K562 (cell line): ENCODE measurements at regions not wholly inside any gene's neighbourhood (a gene's known extent, or its start where the extent isn't known, plus 50 kb on each side); places are given as distances from the start of the nearest gene placed in this dataset.

Source experiments
- ATAC-seq: fragments of 200-7000 bp; cut with Tn5 transposase; 3 replicates; pipeline ENCODE4 v1.9.1; 2020; ENCODE audit warnings: moderate library complexity
- BruUV-seq: library from RNA; stranded (reverse); fragments of 400-500 nt; replicated peaks from 2 replicates; lab custom pipeline; 2021; lab: Mats Ljungman, UMichigan
- CTCF ChIA-PET: fragments of 300-600 bp; formaldehyde crosslinking; extraction: SDS; loops from one replicate; lab custom pipeline; 2021; ENCODE audit warnings: low intra/inter-chr PET ratio; lab: Yijun Ruan, JAX
- POLR2A ChIA-PET: fragments of 300-600, 350-650 bp; sonication (Branson Sonifier 250); formaldehyde crosslinking; extraction: SDS; loops from one replicate; lab custom pipeline; 2021; ENCODE audit warnings: antibody characterized with exemption, inconsistent platforms; lab: Yijun Ruan, JAX
- DNase-seq, 4 experiments: peaks; one replicate each; pipeline versions ENCODE4 v3.0.0 to v3.0.0-alpha.2; 2011 to 2018; ENCODE audit warnings: low spot score in 3 of 4, mixed read lengths in 3 of 4; ENCODE audit errors: extremely low read depth in 1 of 4
- FAIRE-seq: peaks from 2 replicates; lab custom pipeline; 2011; peaks lifted over from hg19 to GRCh38; lab: Jason Lieb, UNC
- H2AFZ ChIP-seq: 2 replicates; pipeline ENCODE4 v1.6.0; 2011; ENCODE audit warnings: low read depth, low read length, control low read depth, inconsistent platforms
- H3K27ac ChIP-seq: fragments of 200-600 bp; 3 replicates; pipeline ENCODE4 v1.8.0; 2011; ENCODE audit warnings: low read depth, mild to moderate bottlenecking, control low read depth, inconsistent platforms, low read length, moderate library complexity, mixed read lengths; ENCODE audit errors: extremely low read depth
- H3K27me3 ChIP-seq, 2 experiments: fragments of 300-600 bp in 1 of 2; 2 replicates in 1 of 2; 3 replicates in 1 of 2; pipeline versions ENCODE4 v1.6.0 to v1.8.0; 2011; ENCODE audit warnings: inconsistent platforms in 2 of 2, low read length in 2 of 2, mild to moderate bottlenecking in 1 of 2, mixed read lengths in 1 of 2, moderate library complexity in 1 of 2; ENCODE audit not compliant: control insufficient read depth in 2 of 2, insufficient read depth in 2 of 2
- H3K36me3 ChIP-seq: fragments of 300-600 bp; 3 replicates; pipeline ENCODE4 v1.8.0; 2011; ENCODE audit warnings: mild to moderate bottlenecking, low read length, inconsistent platforms; ENCODE audit not compliant: control insufficient read depth, insufficient read depth
- H3K4me1 ChIP-seq, 2 experiments: fragments of 200-600 bp in 1 of 2; replicated peaks in 1 of 2; 2 replicates in 1 of 2; 3 replicates in 1 of 2; pipeline versions ENCODE4 v1.5.1 to v1.8.0; 2011; ENCODE audit warnings: inconsistent platforms in 2 of 2, low read length in 2 of 2, mild to moderate bottlenecking in 1 of 2, mixed read lengths in 1 of 2, moderate library complexity in 1 of 2; ENCODE audit not compliant: control insufficient read depth in 2 of 2, insufficient read depth in 2 of 2
- H3K4me2 ChIP-seq: 2 replicates; pipeline ENCODE4 v1.6.1; 2011; ENCODE audit warnings: low read length, control low read depth, inconsistent platforms, mixed read lengths; ENCODE audit not compliant: insufficient read depth
- H3K4me3 ChIP-seq: fragments of 200-600 bp; sonication (generic), shearing (Covaris generic); 2 replicates; pipeline ENCODE4 v1.5.1; 2016; ENCODE audit warnings: control low read depth, inconsistent platforms
- H3K79me2 ChIP-seq: fragments of 200-600 bp; 3 replicates; pipeline ENCODE4 v1.8.0; 2011; ENCODE audit warnings: low read length, inconsistent platforms; ENCODE audit not compliant: control insufficient read depth, insufficient read depth
- H3K9ac ChIP-seq, 2 experiments: 2 replicates each; pipeline versions ENCODE4 v1.6.0 to v1.6.1; 2011; ENCODE audit warnings: low read depth in 2 of 2, low read length in 2 of 2, control low read depth in 1 of 2, inconsistent platforms in 1 of 2, mild to moderate bottlenecking in 1 of 2, mixed read lengths in 1 of 2; ENCODE audit not compliant: insufficient read depth in 1 of 2
- H3K9me1 ChIP-seq: one replicate; pipeline ENCODE4 v1.6.0; 2011; ENCODE audit warnings: inconsistent platforms, mild to moderate bottlenecking, low read length, moderate library complexity; ENCODE audit not compliant: control insufficient read depth, insufficient read depth
- H3K9me3 ChIP-seq: replicated peaks from 2 replicates; pipeline ENCODE4 v1.5.1; 2011; ENCODE audit warnings: low read depth, low read length, inconsistent platforms; ENCODE audit not compliant: control insufficient read depth, insufficient read depth
- H4K20me1 ChIP-seq: replicated peaks from 2 replicates; pipeline ENCODE4 v1.6.1; 2011; ENCODE audit warnings: low read length, inconsistent platforms, mixed read lengths; ENCODE audit not compliant: control insufficient read depth, insufficient read depth
- ARID3A ChIP-seq: IDR thresholded peaks from 2 replicates; pipeline ENCODE4 v1.6.1; 2012; ENCODE audit warnings: low read depth, low read length, improper control_type of control experiment, borderline replicate concordance
- ELK3 ChIP-seq: fragments of 450-650 bp; formaldehyde crosslinking; IDR thresholded peaks from 2 replicates; pipeline ENCODE4 v1.4.0; 2020; ENCODE audit warnings: mild to moderate bottlenecking
- FOSL1 ChIP-seq: fragments of 200-800 bp; sonication (Bioruptor generic); conservative IDR thresholded peaks from 2 replicates; pipeline ENCODE4 v1.6.1; 2016; ENCODE audit warnings: missing genetic modification characterization, missing compliant biosample characterization
- GATAD2B ChIP-seq: fragments of 450-650 bp; IDR thresholded peaks from 2 replicates; pipeline ENCODE4 v1.6.1; 2017; ENCODE audit warnings: mild to moderate bottlenecking, borderline replicate concordance
- WGBS: fragments of 100-300 bp; shearing (Covaris generic); methylation state at CpG from one replicate; pipeline ENCODE4 v1.1.6; 2016; ENCODE audit warnings: low coverage, mixed read lengths; ENCODE audit not compliant: insufficient coverage; ENCODE audit errors: missing lambda C conversion rate; 5-methylcytosine and 5-hydroxymethylcytosine counted together
- in situ Hi-C: fragments of 300-500 bp; cut with MboI; formaldehyde crosslinking; loops from 4 replicates; pipeline ENCODE4 v1.15.0; 2018; ENCODE audit warnings: inconsistent platforms, mixed read lengths
- intact Hi-C: fragments of 100-400 bp; cut with micrococcal nuclease; formaldehyde crosslinking; loops from 2 replicates; pipeline ENCODE4 v1.14.2; 2022

GRCh38 chr14:56413721-56414120 lies 165.9 kb upstream of the TMEM260 start:
- no peaks in the 10 kb centered on the region for H3K79me2 ChIP-seq
- no peak overlapping the region for H2AFZ ChIP-seq
- in situ Hi-C loops = no loop called here
- ATAC-seq (no peak), DNase-seq (no peak), FAIRE-seq (no peak)
- no peaks in the 10 kb centered on the region for H3K36me3 ChIP-seq
- H3K9me3 ChIP-seq = no peaks in the 10 kb centered on the region
- 6% methylated on average over 3 of the region's 3 CpGs for WGBS
- no peak overlapping the region for H3K9ac ChIP-seq
- H3K4me3 ChIP-seq = no peak overlapping the region
- TF ChIP-seq ARID3A = no peak
- TF ChIP-seq GATAD2B = no peak
- no peak for TF ChIP-seq FOSL1 (tag)
- no peak for TF ChIP-seq ELK3
- no peaks in the 10 kb centered on the region for H3K9me1 ChIP-seq
- H3K4me1 ChIP-seq = no peaks in the 10 kb centered on the region
- H3K27ac ChIP-seq = no peak overlapping the region
- ChIA-PET CTCF (no interaction called here), POLR2A (no interaction called here)
- no peaks in the 10 kb centered on the region for H3K27me3 ChIP-seq
- BruUV-seq = no TSS peak
- intact Hi-C loops = no loop called here
- H3K4me2 ChIP-seq = no peak overlapping the region
- no peaks in the 10 kb centered on the region for H4K20me1 ChIP-seq
